PC-3 (cell line): ENCODE measurements at regions not wholly inside any gene's neighbourhood (a gene's known extent, or its start where the extent isn't known, plus 50 kb on each side); places are given as distances from the start of the nearest gene placed in this dataset.
"Not testable (repeated sequence)": the region's sequence is repeated elsewhere in the genome, so short reads cannot be mapped to it uniquely, and the experiment has no call there.

ENCODE experiments used
- CTCF ChIP-seq: fragments of 300-600 bp; sonication (generic); conservative IDR thresholded peaks from 2 replicates; pipeline ENCODE4 v1.5.1; 2017; ENCODE audit warnings: antibody characterized with exemption, low read depth, mild to moderate bottlenecking, low read length
- EZH2 ChIP-seq: fragments of 300-600 bp; sonication (generic); IDR thresholded peaks from one replicate; pipeline ENCODE4 v1.6.1; 2017; ENCODE audit warnings: antibody characterized with exemption, mild to moderate bottlenecking, low read length; ENCODE audit not compliant: unreplicated experiment

GRCh38 chr9:138179003-138179402 lies 301.4 kb downstream of the CACNA1B start:
- TF ChIP-seq CTCF, EZH2: not testable (repeated sequence)
